ENCODE measurements at regions not wholly inside any gene's neighbourhood (a gene's known extent, or its start where the extent isn't known, plus 50 kb on each side); places are given as distances from the start of the nearest gene placed in this dataset.
A peak's percentile ranks its signal among the peaks of the same experiment; 100 is the strongest.

- no peak for DNase-seq
Measured at GRCh38 chr2:30055548-30055947, 91.3 kb upstream of the YPEL5 start.

- DNase-seq = no peak
Measured at GRCh38 chr2:30060562-30060961, 86.2 kb upstream of the YPEL5 start.

- DNase-seq = no peak
Measured at GRCh38 chr2:30068067-30068466, 78.7 kb upstream of the YPEL5 start.

GRCh38 chr2:30072250-30072842 lies 74.5 kb upstream of the YPEL5 start:
- DNase-seq = peak; percentile 91

GRCh38 chr2:30073523-30073922 lies 73.3 kb upstream of the YPEL5 start:
- DNase-seq = no peak

- no peak for DNase-seq
Measured at GRCh38 chr2:30074023-30074422, 72.8 kb upstream of the YPEL5 start.

GRCh38 chr2:30078521-30078920 lies 68.3 kb upstream of the YPEL5 start:
- DNase-seq = peak; percentile 13

GRCh38 chr2:30084915-30085314 lies 61.9 kb upstream of the YPEL5 start:
- no peak for DNase-seq

- no peak for DNase-seq
Measured at GRCh38 chr2:30089171-30089570, 57.6 kb upstream of the YPEL5 start.

- no peak for DNase-seq
Measured at GRCh38 chr2:30095402-30095801, 51.4 kb upstream of the YPEL5 start.

- DNase-seq = no peak
Measured at GRCh38 chr2:30096451-30096850, 50.4 kb upstream of the YPEL5 start.

All from NCI-H82 (cell line).